ENCODE measurements at regions not wholly inside any gene's neighbourhood (a gene's known extent, or its start where the extent isn't known, plus 50 kb on each side); places are given as distances from the start of the nearest gene placed in this dataset.

DNA sequence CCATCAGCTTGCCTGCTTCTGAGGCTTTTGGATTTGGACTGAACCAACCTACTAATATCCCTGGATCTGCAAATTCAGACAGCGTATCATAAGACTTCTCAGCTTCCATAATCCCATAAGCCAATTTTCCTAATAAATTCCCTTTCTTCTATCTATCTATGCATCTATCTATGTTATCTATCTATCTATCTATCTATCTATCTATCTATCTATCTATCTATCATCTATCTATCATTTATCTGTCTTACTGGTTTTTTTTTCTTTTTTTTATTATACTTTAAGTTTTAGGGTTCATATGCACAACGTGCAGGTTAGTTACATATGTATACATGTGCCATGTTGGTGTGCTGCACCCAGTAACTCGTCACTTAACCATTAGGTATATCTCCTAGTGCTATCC is 2045.4 kb upstream of the CDH6 start:
- no peak for TF ChIP-seq EZH2phosphoT487 (IDR thresholded peaks at IDR 0.05; ENCODE audit: borderline replicate concordance, low read depth)
- TF ChIP-seq EP300 (IDR thresholded peaks at IDR 0.05; ENCODE audit: borderline replicate concordance in 1 of 2, low read depth in 1 of 2, low read length in 1 of 2): no peak
- TF ChIP-seq TCF12 (IDR thresholded peaks at IDR 0.05): no peak

All from SK-N-SH (cell line).